ENCODE measurements at regions not wholly inside any gene's neighbourhood (a gene's known extent, or its start where the extent isn't known, plus 50 kb on each side); places are given as distances from the start of the nearest gene placed in this dataset.

- H3K79me2 ChIP-seq, result no peaks in the 10 kb centered on the region
- no peaks in the 10 kb centered on the region for H3K9me2 ChIP-seq (replicated peaks; ENCODE audit: insufficient read depth)
- TF ChIP-seq CTCF (IDR thresholded peaks at IDR 0.05; ENCODE audit: poor library complexity), result no peak
- TF ChIP-seq EZH2phosphoT487 (IDR thresholded peaks at IDR 0.05; ENCODE audit: low read depth, severe bottlenecking, unreplicated experiment), result no peak
- no peak for TF ChIP-seq EZH2 (IDR thresholded peaks at IDR 0.05; ENCODE audit: borderline replicate concordance)
- H3K9me3 ChIP-seq (ENCODE audit: low read depth), result no peaks in the 10 kb centered on the region
- no peaks in the 10 kb centered on the region for H3K4me1 ChIP-seq (ENCODE audit: insufficient read depth)
- H3K4me3 ChIP-seq, result no peak overlapping the region
- no peak overlapping the region for H2AFZ ChIP-seq
- H3K36me3 ChIP-seq (replicated peaks; ENCODE audit: insufficient read depth, low read depth), result no peaks in the 10 kb centered on the region
- 86% methylated on average over 3 of the region's 3 CpGs for WGBS (ENCODE audit: low lambda C conversion rate, missing lambda C conversion rate)
- no peak overlapping the region for H3K27ac ChIP-seq
- H3K27me3 ChIP-seq, result no peaks in the 10 kb centered on the region
- H3K4me2 ChIP-seq, result no peak overlapping the region
- no peaks in the 10 kb centered on the region for H4K20me1 ChIP-seq (ENCODE audit: insufficient read depth, poor library complexity, severe bottlenecking)
- DNase-seq (ENCODE audit: low spot score), result no peak
These were observed 231.6 kb downstream of the CXXC4 start for GRCh38 chr4:104263100-104263499.

GRCh38 chr4:104262678-104263077 is 232.0 kb downstream of the CXXC4 start:
- TF ChIP-seq EZH2 (IDR thresholded peaks at IDR 0.05; ENCODE audit: borderline replicate concordance) (no peak), EZH2phosphoT487 (IDR thresholded peaks at IDR 0.05; ENCODE audit: low read depth, severe bottlenecking, unreplicated experiment) (no peak), CTCF (IDR thresholded peaks at IDR 0.05; ENCODE audit: poor library complexity) (no peak)
- Histone ChIP-seq H3K27ac (no peak overlapping the region), H3K4me2 (no peak overlapping the region), H3K4me3 (no peak overlapping the region), H3K4me1 (ENCODE audit: insufficient read depth) (no peaks in the 10 kb centered on the region), H3K79me2 (no peaks in the 10 kb centered on the region), H4K20me1 (ENCODE audit: insufficient read depth, poor library complexity, severe bottlenecking) (no peaks in the 10 kb centered on the region), H3K9me2 (replicated peaks; ENCODE audit: insufficient read depth) (no peaks in the 10 kb centered on the region), H3K36me3 (replicated peaks; ENCODE audit: insufficient read depth, low read depth) (no peaks in the 10 kb centered on the region), H3K27me3 (no peaks in the 10 kb centered on the region), H3K9me3 (ENCODE audit: low read depth) (no peaks in the 10 kb centered on the region), H2AFZ (no peak overlapping the region)
- DNase-seq (ENCODE audit: low spot score), result no peak
- WGBS (ENCODE audit: low lambda C conversion rate, missing lambda C conversion rate), result 80% methylated on average over 2 of the region's 2 CpGs

- Histone ChIP-seq H3K27ac (no peak overlapping the region), H3K4me1 (ENCODE audit: insufficient read depth) (no peaks in the 10 kb centered on the region), H3K36me3 (replicated peaks; ENCODE audit: insufficient read depth, low read depth) (no peaks in the 10 kb centered on the region), H4K20me1 (ENCODE audit: insufficient read depth, poor library complexity, severe bottlenecking) (no peaks in the 10 kb centered on the region), H3K9me2 (replicated peaks; ENCODE audit: insufficient read depth) (no peaks in the 10 kb centered on the region), H3K79me2 (no peaks in the 10 kb centered on the region), H3K9me3 (ENCODE audit: low read depth) (no peaks in the 10 kb centered on the region), H3K27me3 (no peaks in the 10 kb centered on the region), H3K4me3 (no peak overlapping the region), H2AFZ (no peak overlapping the region), H3K4me2 (no peak overlapping the region)
- no peak for TF ChIP-seq EZH2 (IDR thresholded peaks at IDR 0.05; ENCODE audit: borderline replicate concordance)
- no peak for TF ChIP-seq CTCF (IDR thresholded peaks at IDR 0.05; ENCODE audit: poor library complexity)
- no peak for TF ChIP-seq EZH2phosphoT487 (IDR thresholded peaks at IDR 0.05; ENCODE audit: low read depth, severe bottlenecking, unreplicated experiment)
- 89% methylated on average over 1 of the region's 1 CpG for WGBS (ENCODE audit: low lambda C conversion rate, missing lambda C conversion rate)
- DNase-seq (ENCODE audit: low spot score), result no peak
These were observed 246.0 kb downstream of the CXXC4 start for GRCh38 chr4:104248726-104249125.

GRCh38 chr4:104235967-104236366 is 258.7 kb downstream of the CXXC4 start:
- Histone ChIP-seq H3K4me1 (ENCODE audit: insufficient read depth) (no peaks in the 10 kb centered on the region), H3K9me2 (replicated peaks; ENCODE audit: insufficient read depth) (no peaks in the 10 kb centered on the region), H4K20me1 (ENCODE audit: insufficient read depth, poor library complexity, severe bottlenecking) (no peaks in the 10 kb centered on the region), H3K27me3 (no peaks in the 10 kb centered on the region), H3K4me3 (no peak overlapping the region), H3K36me3 (replicated peaks; ENCODE audit: insufficient read depth, low read depth) (no peaks in the 10 kb centered on the region), H3K9me3 (ENCODE audit: low read depth) (no peaks in the 10 kb centered on the region), H2AFZ (no peak overlapping the region), H3K4me2 (no peak overlapping the region), H3K79me2 (no peaks in the 10 kb centered on the region), H3K27ac (no peak overlapping the region)
- DNase-seq (ENCODE audit: low spot score), result no peak
- 71% methylated on average over 4 of the region's 4 CpGs for WGBS (ENCODE audit: low lambda C conversion rate, missing lambda C conversion rate)
- TF ChIP-seq CTCF (IDR thresholded peaks at IDR 0.05; ENCODE audit: poor library complexity) (no peak), EZH2 (IDR thresholded peaks at IDR 0.05; ENCODE audit: borderline replicate concordance) (no peak), EZH2phosphoT487 (IDR thresholded peaks at IDR 0.05; ENCODE audit: low read depth, severe bottlenecking, unreplicated experiment) (no peak)
